Sigmoid colon (tissue), 4 donors: ENCODE measurements at regions not wholly inside any gene's neighbourhood (a gene's known extent, or its start where the extent isn't known, plus 50 kb on each side); places are given as distances from the start of the nearest gene placed in this dataset.

Experiments
- CTCF ChIP-seq, 4 experiments: fragments of 450-650 bp in 3 of 4; fragments of 200-600 bp in 1 of 4; IDR thresholded peaks; one replicate each; pipeline ENCODE4 v1.5.1; 2016 to 2019; ENCODE audit warnings: antibody characterized with exemption in 4 of 4, mild to moderate bottlenecking in 3 of 4, moderate library complexity in 2 of 4
- EP300 ChIP-seq, 4 donors: sonication (generic); formaldehyde crosslinking; IDR thresholded peaks; one replicate each; pipeline ENCODE4 v1.6.1; 2017; ENCODE audit warnings: antibody characterized with exemption in 4 of 4
- POLR2A ChIP-seq, 2 donors: fragments of 450-650 bp; IDR thresholded peaks; one replicate each; pipeline ENCODE4 v1.6.1; 2016; ENCODE audit warnings: antibody characterized with exemption in 2 of 2, mild to moderate bottlenecking in 2 of 2, moderate library complexity in 2 of 2

- TF ChIP-seq CTCF (IDR thresholded peaks at IDR 0.05) (no peak), POLR2A (IDR thresholded peaks at IDR 0.05) (no peak), EP300 (IDR thresholded peaks at IDR 0.05) (no peak)
Observed at GRCh38 chr11:10390375-10390774, 64.7 kb upstream of the AMPD3 start.
